GM12891 (cell line): ENCODE measurements at regions not wholly inside any gene's neighbourhood (a gene's known extent, or its start where the extent isn't known, plus 50 kb on each side); places are given as distances from the start of the nearest gene placed in this dataset.

Source experiments
- POLR2A ChIP-seq: IDR thresholded peaks from 2 replicates; pipeline ENCODE4 v1.6.1; 2011; ENCODE audit warnings: low read depth, low read length, control low read depth
- POLR2AphosphoS5 ChIP-seq: IDR thresholded peaks from 2 replicates; pipeline ENCODE4 v1.6.1; 2011; ENCODE audit warnings: low read depth, low read length, control low read depth
- POU2F2 ChIP-seq: IDR thresholded peaks from 2 replicates; pipeline ENCODE4 v1.6.1; 2011; ENCODE audit warnings: low read depth, mild to moderate bottlenecking, control low read depth, low read length, moderate library complexity
- SPI1 ChIP-seq: IDR thresholded peaks from 2 replicates; pipeline ENCODE4 v1.6.1; 2011; ENCODE audit warnings: low read depth, low read length, control low read depth

GRCh38 chr9:26240020-26240419, 561.8 kb upstream of the TUSC1 start:
- TF ChIP-seq POLR2AphosphoS5 (no peak), POLR2A (no peak), SPI1 (no peak), POU2F2 (no peak)
